Osteoblast (primary cell): ENCODE measurements at regions not wholly inside any gene's neighbourhood (a gene's known extent, or its start where the extent isn't known, plus 50 kb on each side); places are given as distances from the start of the nearest gene placed in this dataset. TPM values are rescaled to one million over a fixed set of nuclear protein-coding genes. Genes with fewer than 3 reads are reported as not detected.

ENCODE experiments used
- DNase-seq: peaks from one replicate; pipeline ENCODE4 v3.0.0; 2011; ENCODE audit warnings: low spot score, mixed read lengths; ENCODE audit not compliant: insufficient read length; ENCODE audit errors: missing footprints
- H2AFZ ChIP-seq: 2 replicates; pipeline ENCODE4 v1.6.0; 2011; ENCODE audit warnings: mild to moderate bottlenecking, low read length
- H3K27ac ChIP-seq: 2 replicates; pipeline ENCODE4 v1.5.1; 2011; ENCODE audit warnings: mild to moderate bottlenecking, low read depth, low read length, moderate library complexity
- H3K27me3 ChIP-seq: 2 replicates; pipeline ENCODE4 v1.6.0; 2012; ENCODE audit warnings: mild to moderate bottlenecking, control low read depth, inconsistent platforms, low read length, moderate library complexity; ENCODE audit not compliant: insufficient read depth
- H3K36me3 ChIP-seq: 2 replicates; pipeline ENCODE4 v1.5.1; 2011; ENCODE audit warnings: mild to moderate bottlenecking, low read length, control low read depth, moderate library complexity; ENCODE audit not compliant: insufficient read depth
- H3K4me1 ChIP-seq: 2 replicates; pipeline ENCODE4 v1.5.1; 2011; ENCODE audit warnings: mild to moderate bottlenecking, low read length, control low read depth, moderate library complexity; ENCODE audit not compliant: insufficient read depth
- H3K4me2 ChIP-seq: 2 replicates; pipeline ENCODE4 v1.6.0; 2011; ENCODE audit warnings: mild to moderate bottlenecking, low read length; ENCODE audit not compliant: insufficient read depth
- H3K4me3 ChIP-seq: fragments of 200-600 bp; sonication (generic); 3 replicates; pipeline ENCODE4 v1.5.1; 2012; ENCODE audit warnings: mild to moderate bottlenecking, low read length, inconsistent platforms; ENCODE audit not compliant: insufficient read depth
- H3K79me2 ChIP-seq: 2 replicates; pipeline ENCODE4 v1.6.0; 2012; ENCODE audit warnings: mild to moderate bottlenecking, low read length, control low read depth, inconsistent platforms; ENCODE audit not compliant: insufficient read depth
- H3K9me3 ChIP-seq: 2 replicates; pipeline ENCODE4 v1.5.1; 2011; ENCODE audit warnings: low read depth, low read length, control low read depth
- H4K20me1 ChIP-seq: 2 replicates; pipeline ENCODE4 v1.6.0; 2012; ENCODE audit warnings: mild to moderate bottlenecking, low read length, control low read depth; ENCODE audit not compliant: insufficient read depth
- CTCF ChIP-seq: IDR thresholded peaks from 2 replicates; pipeline ENCODE4 v1.5.1; 2011; ENCODE audit warnings: mild to moderate bottlenecking, low read depth, low read length, moderate library complexity; ENCODE audit errors: extremely low read depth
- small RNA-seq: library from RNA; depleted of rRNA; stranded (forward); fragments of <200 nt; gene quantifications from one replicate; pipeline ENCODE3, GENCODE V24; 2012

GRCh38 chr1:164910671-164911070, 351.7 kb downstream of the PBX1 start:
- no peak for DNase-seq
- H3K27ac ChIP-seq = no peak overlapping the region
- H3K4me3 ChIP-seq = no peak overlapping the region
- H3K79me2 ChIP-seq = no peaks in the 10 kb centered on the region
- no peak overlapping the region for H2AFZ ChIP-seq
- H3K36me3 ChIP-seq = no peaks in the 10 kb centered on the region
- no peak for TF ChIP-seq CTCF
- H3K9me3 ChIP-seq = no peaks in the 10 kb centered on the region
- no peaks in the 10 kb centered on the region for H4K20me1 ChIP-seq
- H3K4me2 ChIP-seq = no peak overlapping the region
- no peaks in the 10 kb centered on the region for H3K27me3 ChIP-seq
- no peaks in the 10 kb centered on the region for H3K4me1 ChIP-seq

- Histone ChIP-seq H3K4me3 (no peak overlapping the region), H3K36me3 (no peaks in the 10 kb centered on the region), H3K79me2 (no peaks in the 10 kb centered on the region), H3K4me2 (no peak overlapping the region), H4K20me1 (no peaks in the 10 kb centered on the region), H3K27me3 (no peaks in the 10 kb centered on the region), H2AFZ (no peak overlapping the region), H3K9me3 (no peaks in the 10 kb centered on the region), H3K27ac (no peak overlapping the region), H3K4me1 (no peaks in the 10 kb centered on the region)
- no peak for DNase-seq
- no peak for TF ChIP-seq CTCF
These were observed 348.7 kb downstream of the PBX1 start for GRCh38 chr1:164907666-164908065.

- Histone ChIP-seq H3K9me3 (no peaks in the 10 kb centered on the region), H3K4me3 (no peak overlapping the region), H2AFZ (no peak overlapping the region), H3K36me3 (no peaks in the 10 kb centered on the region), H3K4me1 (no peaks in the 10 kb centered on the region), H3K79me2 (no peaks in the 10 kb centered on the region), H4K20me1 (no peaks in the 10 kb centered on the region), H3K4me2 (no peak overlapping the region), H3K27ac (no peak overlapping the region), H3K27me3 (no peaks in the 10 kb centered on the region)
- TF ChIP-seq CTCF = no peak
- DNase-seq = no peak
These were observed 346.9 kb downstream of the PBX1 start for GRCh38 chr1:164905869-164906268.

- H3K27ac ChIP-seq = no peak overlapping the region
- no peaks in the 10 kb centered on the region for H3K36me3 ChIP-seq
- peak; percentile 74 for DNase-seq
- H3K79me2 ChIP-seq = no peaks in the 10 kb centered on the region
- no peak overlapping the region for H3K4me3 ChIP-seq
- H2AFZ ChIP-seq = no peak overlapping the region
- H3K4me1 ChIP-seq = no peaks in the 10 kb centered on the region
- no peaks in the 10 kb centered on the region for H3K27me3 ChIP-seq
- no peak overlapping the region for H3K4me2 ChIP-seq
- H3K9me3 ChIP-seq = no peaks in the 10 kb centered on the region
- TF ChIP-seq CTCF = no peak
- H4K20me1 ChIP-seq = no peaks in the 10 kb centered on the region
These were observed 343.5 kb downstream of the PBX1 start for GRCh38 chr1:164902491-164902890.

Small RNA genes in the stretch of these regions (small RNA-seq; reads per million reads assigned to genes)
- not detected for gene RNU6-755P
